GM12878 (cell line): ENCODE measurements at regions not wholly inside any gene's neighbourhood (a gene's known extent, or its start where the extent isn't known, plus 50 kb on each side); places are given as distances from the start of the nearest gene placed in this dataset.
"Not testable (repeated sequence)": the region's sequence is repeated elsewhere in the genome, so short reads cannot be mapped to it uniquely, and the experiment has no call there.

ENCODE experiments used
- ATAC-seq: fragments of 200-7000 bp; cut with Tn5 transposase; 3 replicates; pipeline ENCODE4 v1.9.1; 2020; ENCODE audit warnings: mild to moderate bottlenecking, moderate library complexity
- BruUV-seq: library from RNA; stranded (reverse); fragments of 400-500 nt; replicated peaks from 2 replicates; lab custom pipeline; 2021; lab: Mats Ljungman, UMichigan
- CTCF ChIA-PET: fragments of 300-600 bp; sonication (Branson Sonifier 250); formaldehyde crosslinking; extraction: SDS; loops from one replicate; lab custom pipeline; 2021; ENCODE audit warnings: inconsistent platforms; lab: Yijun Ruan, JAX
- POLR2A ChIA-PET: fragments of 350-600 bp; formaldehyde crosslinking; extraction: SDS; loops from one replicate; lab custom pipeline; 2021; ENCODE audit warnings: inconsistent platforms; lab: Charles Lee
- RAD21 ChIA-PET: fragments of 300-600 bp; sonication (Branson Sonifier 250); formaldehyde crosslinking; loops from one replicate; lab custom pipeline; 2023; ENCODE audit warnings: antibody characterized with exemption; ENCODE audit not compliant: unreplicated experiment; lab: Charles Lee
- SMC1A ChIA-PET: fragments of 300-600 bp; sonication (Branson Sonifier 250); formaldehyde crosslinking; loops from one replicate; lab custom pipeline; 2023; ENCODE audit not compliant: unreplicated experiment, uncharacterized antibody; lab: Charles Lee
- DNase-seq: peaks from one replicate; pipeline ENCODE4 v3.0.0-alpha.2; 2011; ENCODE audit warnings: low read depth, low spot score
- FAIRE-seq: peaks from 3 replicates; lab custom pipeline; 2011; peaks lifted over from hg19 to GRCh38; lab: Jason Lieb, UNC
- H2AFZ ChIP-seq: 2 replicates; pipeline ENCODE4 v1.6.0; 2011; ENCODE audit warnings: low read depth, low read length, control low read depth; ENCODE audit not compliant: control insufficient read depth
- H3K27ac ChIP-seq: 2 replicates; pipeline ENCODE4 v1.5.1; 2011; ENCODE audit warnings: control low read depth; ENCODE audit not compliant: control insufficient read depth, insufficient read depth
- H3K27me3 ChIP-seq, 2 experiments: replicated peaks in 1 of 2; 2 replicates each; pipeline versions ENCODE4 v1.6.0 to v1.6.1; 2011; ENCODE audit warnings: low read length in 1 of 2; ENCODE audit not compliant: control insufficient read depth in 2 of 2, insufficient read depth in 2 of 2
- H3K36me3 ChIP-seq, 2 experiments: 2 replicates each; pipeline ENCODE4 v1.5.1; 2011; ENCODE audit warnings: low read length in 1 of 2; ENCODE audit not compliant: control insufficient read depth in 2 of 2, insufficient read depth in 2 of 2
- H3K4me1 ChIP-seq: 2 replicates; pipeline ENCODE4 v1.6.1; 2011; ENCODE audit warnings: mild to moderate bottlenecking, low read length, moderate library complexity, mixed read lengths; ENCODE audit not compliant: control insufficient read depth, insufficient read depth
- H3K4me2 ChIP-seq: 2 replicates; pipeline ENCODE4 v1.6.0; 2011; ENCODE audit warnings: control low read depth; ENCODE audit not compliant: control insufficient read depth, insufficient read depth
- H3K4me3 ChIP-seq: fragments of 200-600 bp; sonication (generic); 2 replicates; pipeline ENCODE4 v1.5.1; 2016
- H3K79me2 ChIP-seq: 2 replicates; pipeline ENCODE4 v1.6.0; 2011; ENCODE audit warnings: low read length; ENCODE audit not compliant: control insufficient read depth, insufficient read depth
- H3K9ac ChIP-seq: 2 replicates; pipeline ENCODE4 v1.8.0; 2011; ENCODE audit warnings: low read length, control low read depth, mixed read lengths; ENCODE audit not compliant: control insufficient read depth, insufficient read depth
- H3K9me3 ChIP-seq: replicated peaks from 3 replicates; pipeline ENCODE4 v1.5.1; 2011; ENCODE audit warnings: mild to moderate bottlenecking, low read length; ENCODE audit not compliant: control insufficient read depth, insufficient read depth
- H4K20me1 ChIP-seq: 2 replicates; pipeline ENCODE4 v1.6.0; 2011; ENCODE audit not compliant: control insufficient read depth, insufficient read depth
- BRCA1 ChIP-seq: IDR thresholded peaks from 2 replicates; pipeline ENCODE4 v1.6.1; 2011; ENCODE audit warnings: low read depth, low read length, improper control_type of control experiment
- CTCF ChIP-seq, 3 experiments: IDR thresholded peaks in 2 of 3; conservative IDR thresholded peaks in 1 of 3; 2 replicates each; pipeline ENCODE4 v1.5.1; 2011; ENCODE audit warnings: low read depth in 3 of 3, low read length in 3 of 3, mild to moderate bottlenecking in 3 of 3, control low read depth in 2 of 3, moderate library complexity in 2 of 3, inconsistent platforms in 1 of 3, mixed read lengths in 1 of 3; ENCODE audit not compliant: control insufficient read depth in 2 of 3, insufficient read depth in 1 of 3; ENCODE audit errors: extremely low read depth in 1 of 3
- FOXM1 ChIP-seq: IDR thresholded peaks from 2 replicates; pipeline ENCODE4 v1.6.1; 2012; ENCODE audit warnings: low read depth, mild to moderate bottlenecking, inconsistent platforms, low read length, moderate library complexity
- NFYB ChIP-seq: IDR thresholded peaks from 2 replicates; pipeline ENCODE4 v1.6.1; 2011; ENCODE audit warnings: low read depth, mild to moderate bottlenecking, low read length, improper control_type of control experiment, moderate library complexity; ENCODE audit not compliant: insufficient read depth
- NR2C2 ChIP-seq: IDR thresholded peaks from 2 replicates; pipeline ENCODE4 v1.6.1; 2011; ENCODE audit warnings: borderline replicate concordance, low read depth; ENCODE audit not compliant: control insufficient read depth, insufficient read length
- TARDBP ChIP-seq: IDR thresholded peaks from 2 replicates; pipeline ENCODE4 v1.6.1; 2016; ENCODE audit warnings: borderline replicate concordance
- ZNF274 ChIP-seq: IDR thresholded peaks from one replicate; pipeline ENCODE4 v1.8.0; 2011; ENCODE audit not compliant: insufficient read length, insufficient read depth
- WGBS: methylation state at CpG from one replicate; pipeline ENCODE4 v1.1.6; 2016; ENCODE audit warnings: low lambda C conversion rate; ENCODE audit not compliant: insufficient replicate concordance, insufficient coverage; ENCODE audit errors: missing lambda C conversion rate; 5-methylcytosine and 5-hydroxymethylcytosine counted together
- in situ Hi-C: fragments of 300-500 bp; cut with MboI; formaldehyde crosslinking; loops from 9 replicates; pipeline ENCODE4 v1.14.3; 2018; ENCODE audit warnings: mixed read lengths
- intact Hi-C: fragments of 100-400 bp; cut with micrococcal nuclease; formaldehyde crosslinking; loops from one replicate; pipeline ENCODE4 v1.14.2; 2022; ENCODE audit not compliant: unreplicated experiment
- TF ChIP-seq, protein P1 (sequence below): fragments of 450-650 bp; IDR thresholded peaks from 2 replicates; pipeline ENCODE4 v1.6.1; 2016; ENCODE audit warnings: mild to moderate bottlenecking
- TF ChIP-seq, protein P2 (sequence below): IDR thresholded peaks from 2 replicates; pipeline ENCODE4 v1.6.1; 2012; ENCODE audit warnings: low read depth, low read length, improper control_type of control experiment

GRCh38 chr12:131311279-131311722 lies 357.6 kb downstream of the ADGRD1 start:
- H3K9me3 ChIP-seq, BruUV-seq, H3K4me1 ChIP-seq, SMC1A ChIA-PET, RAD21 ChIA-PET, H3K27ac ChIP-seq, H3K4me2 ChIP-seq, POLR2A ChIA-PET, FAIRE-seq, DNase-seq, in situ Hi-C loops, H3K36me3 ChIP-seq, CTCF ChIA-PET, H3K79me2 ChIP-seq, H2AFZ ChIP-seq, H3K4me3 ChIP-seq, H4K20me1 ChIP-seq, intact Hi-C loops, H3K27me3 ChIP-seq, H3K9ac ChIP-seq: not testable (repeated sequence)
- ATAC-seq = peak; percentile 55
- 41% methylated on average over 10 of the region's 12 CpGs for WGBS

GRCh38 chr12:131311764-131312163 lies 358.1 kb downstream of the ADGRD1 start:
- no peaks in the 10 kb centered on the region for H3K79me2 ChIP-seq
- no peak overlapping the region for H3K27ac ChIP-seq
- no peaks in the 10 kb centered on the region for H4K20me1 ChIP-seq
- in situ Hi-C loops = no loop called here
- TF ChIP-seq, protein P1, sequence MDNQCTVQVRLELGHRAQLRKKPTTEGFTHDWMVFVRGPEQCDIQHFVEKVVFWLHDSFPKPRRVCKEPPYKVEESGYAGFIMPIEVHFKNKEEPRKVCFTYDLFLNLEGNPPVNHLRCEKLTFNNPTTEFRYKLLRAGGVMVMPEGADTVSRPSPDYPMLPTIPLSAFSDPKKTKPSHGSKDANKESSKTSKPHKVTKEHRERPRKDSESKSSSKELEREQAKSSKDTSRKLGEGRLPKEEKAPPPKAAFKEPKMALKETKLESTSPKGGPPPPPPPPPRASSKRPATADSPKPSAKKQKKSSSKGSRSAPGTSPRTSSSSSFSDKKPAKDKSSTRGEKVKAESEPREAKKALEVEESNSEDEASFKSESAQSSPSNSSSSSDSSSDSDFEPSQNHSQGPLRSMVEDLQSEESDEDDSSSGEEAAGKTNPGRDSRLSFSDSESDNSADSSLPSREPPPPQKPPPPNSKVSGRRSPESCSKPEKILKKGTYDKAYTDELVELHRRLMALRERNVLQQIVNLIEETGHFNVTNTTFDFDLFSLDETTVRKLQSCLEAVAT = no peak
- TF ChIP-seq FOXM1 (no peak), NFYB (no peak), NR2C2 (no peak), ZNF274 (no peak), TARDBP (no peak), BRCA1 (no peak), CTCF (IDR thresholded peaks at IDR 0.05 in 2 of 3, conservative IDR thresholded peaks at IDR 0.05 in 1 of 3; ENCODE audit: control insufficient read depth in 2 of 3, extremely low read depth in 1 of 3, insufficient read depth in 1 of 3, low read depth in 3 of 3, low read length in 3 of 3) (no peak)
- TF ChIP-seq, protein P2, sequence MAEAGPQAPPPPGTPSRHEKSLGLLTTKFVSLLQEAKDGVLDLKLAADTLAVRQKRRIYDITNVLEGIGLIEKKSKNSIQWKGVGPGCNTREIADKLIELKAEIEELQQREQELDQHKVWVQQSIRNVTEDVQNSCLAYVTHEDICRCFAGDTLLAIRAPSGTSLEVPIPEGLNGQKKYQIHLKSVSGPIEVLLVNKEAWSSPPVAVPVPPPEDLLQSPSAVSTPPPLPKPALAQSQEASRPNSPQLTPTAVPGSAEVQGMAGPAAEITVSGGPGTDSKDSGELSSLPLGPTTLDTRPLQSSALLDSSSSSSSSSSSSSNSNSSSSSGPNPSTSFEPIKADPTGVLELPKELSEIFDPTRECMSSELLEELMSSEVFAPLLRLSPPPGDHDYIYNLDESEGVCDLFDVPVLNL = no peak
- CTCF ChIA-PET = no interaction called here
- intact Hi-C loops = no loop called here
- RAD21 ChIA-PET = no interaction called here
- H3K4me3 ChIP-seq = no peak overlapping the region
- WGBS = 13% methylated on average over 10 of the region's 10 CpGs
- no peaks in the 10 kb centered on the region for H3K4me1 ChIP-seq
- POLR2A ChIA-PET = no interaction called here
- no peak for FAIRE-seq
- H3K36me3 ChIP-seq = no peaks in the 10 kb centered on the region
- peak; percentile 14; the same call in 1 of the 3 replicates for ATAC-seq
- no peak for DNase-seq
- BruUV-seq = no TSS peak
- H2AFZ ChIP-seq = no peak overlapping the region
- H3K27me3 ChIP-seq = no peaks in the 10 kb centered on the region
- SMC1A ChIA-PET = no interaction called here
- no peaks in the 10 kb centered on the region for H3K9me3 ChIP-seq
- no peak overlapping the region for H3K4me2 ChIP-seq
- H3K9ac ChIP-seq = no peak overlapping the region
